Fibroblast of skin of scalp (primary cell): ENCODE measurements at regions not wholly inside any gene's neighbourhood (a gene's known extent, or its start where the extent isn't known, plus 50 kb on each side); places are given as distances from the start of the nearest gene placed in this dataset.

ENCODE experiments used
- DNase-seq: peaks from one replicate; pipeline ENCODE4 v3.0.0-alpha.2; 2013

- DNase-seq = no peak
Measured at GRCh38 chr3:154542837-154543236, 112.8 kb upstream of the GPR149 start.

DNA sequence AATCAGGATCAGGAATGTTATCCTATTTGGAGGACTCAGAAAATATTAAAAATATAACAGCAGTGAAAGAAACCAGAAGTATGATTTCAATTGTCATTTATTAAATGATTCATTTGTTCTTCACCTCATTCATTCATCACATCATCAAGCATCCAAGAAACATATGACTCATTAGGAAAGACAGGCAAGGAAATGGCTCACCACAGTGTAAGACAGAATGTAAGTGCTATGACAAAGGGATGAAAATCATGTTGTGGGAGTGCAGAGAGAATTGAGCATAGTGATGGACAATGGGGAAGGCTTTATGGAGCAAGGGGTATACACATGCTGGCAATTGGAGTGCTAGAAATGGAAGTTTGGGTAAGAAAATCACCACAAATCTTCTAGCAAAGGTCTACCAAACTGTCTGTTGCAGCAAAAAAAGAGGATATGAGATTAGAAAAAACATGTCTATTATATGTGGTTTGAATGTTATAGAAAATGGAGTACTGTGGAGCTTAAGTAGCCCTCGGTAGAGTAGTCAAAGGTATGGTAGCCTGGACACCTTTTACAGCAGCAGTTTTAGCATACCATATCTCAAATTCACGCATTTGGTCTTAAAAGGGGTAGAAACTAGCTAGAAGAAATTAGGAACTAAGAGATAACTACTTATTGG, 111.1 kb upstream of the GPR149 start:
- DNase-seq = peak; percentile 15

- DNase-seq = no peak
Measured at GRCh38 chr3:154538566-154539360, 108.8 kb upstream of the GPR149 start.

DNA sequence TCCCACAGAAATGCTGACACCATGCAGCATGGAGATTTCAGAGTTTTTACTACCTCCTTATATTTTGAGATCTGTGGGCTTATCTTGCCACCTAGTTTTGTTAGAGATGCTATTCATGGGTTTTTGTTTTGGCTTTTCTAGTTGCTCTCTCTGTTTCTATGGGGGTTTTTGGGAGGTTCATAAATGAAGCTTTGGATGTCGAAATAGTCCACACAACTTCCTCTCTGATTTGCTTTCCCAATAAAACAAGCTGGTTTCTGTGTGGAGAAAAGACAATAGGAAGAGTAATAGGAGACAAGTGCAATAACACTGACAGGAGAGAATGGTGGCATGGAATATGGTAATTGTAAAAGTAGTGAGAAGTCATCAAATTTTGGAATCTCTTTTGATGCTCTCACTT, 106.8 kb upstream of the GPR149 start:
- DNase-seq = no peak

- no peak for DNase-seq
Measured at GRCh38 chr3:154522036-154522602, 92.1 kb upstream of the GPR149 start.

- DNase-seq = no peak
Measured at GRCh38 chr3:154517404-154517803, 87.4 kb upstream of the GPR149 start.

DNA sequence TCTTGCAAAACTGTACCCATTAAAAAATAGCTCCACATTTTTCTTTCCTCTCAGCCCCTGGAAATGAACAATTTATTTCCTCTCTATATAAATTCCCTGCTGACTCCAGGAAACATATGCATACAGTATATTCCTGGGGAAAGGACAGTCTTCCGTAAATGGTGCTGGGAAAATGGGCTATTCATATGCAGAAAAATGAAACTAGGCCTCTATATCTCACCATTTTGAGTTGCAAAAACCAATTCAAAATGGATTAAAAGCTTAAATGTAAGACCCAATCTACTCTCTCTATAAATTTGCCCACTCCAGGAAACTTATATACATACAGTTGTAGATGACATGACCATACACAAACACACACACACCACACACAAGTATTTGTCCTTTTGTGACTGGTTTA, 85.9 kb upstream of the GPR149 start:
- no peak for DNase-seq

DNA sequence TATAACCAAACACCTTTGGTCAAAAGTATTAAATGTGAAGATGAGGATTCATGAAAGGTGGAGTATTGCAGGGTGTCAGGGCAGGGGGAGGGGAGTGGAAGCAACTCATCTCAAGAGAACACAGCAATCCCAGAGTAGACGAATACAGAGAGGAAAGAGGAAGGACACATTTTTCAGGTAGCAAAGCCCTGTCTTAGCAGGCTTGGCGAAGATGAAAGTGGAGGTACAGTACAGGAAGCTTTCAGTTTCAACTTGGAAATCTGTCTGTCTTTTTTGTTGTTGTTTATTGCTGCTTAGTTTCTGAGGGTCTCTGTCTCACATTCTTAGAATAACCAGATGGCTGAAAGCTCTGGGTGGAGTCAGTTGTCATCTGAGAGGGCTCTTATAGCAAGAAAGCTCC, 80.8 kb upstream of the GPR149 start:
- DNase-seq = no peak

GRCh38 chr3:154507727-154508126, 77.7 kb upstream of the GPR149 start:
- DNase-seq = no peak

DNA sequence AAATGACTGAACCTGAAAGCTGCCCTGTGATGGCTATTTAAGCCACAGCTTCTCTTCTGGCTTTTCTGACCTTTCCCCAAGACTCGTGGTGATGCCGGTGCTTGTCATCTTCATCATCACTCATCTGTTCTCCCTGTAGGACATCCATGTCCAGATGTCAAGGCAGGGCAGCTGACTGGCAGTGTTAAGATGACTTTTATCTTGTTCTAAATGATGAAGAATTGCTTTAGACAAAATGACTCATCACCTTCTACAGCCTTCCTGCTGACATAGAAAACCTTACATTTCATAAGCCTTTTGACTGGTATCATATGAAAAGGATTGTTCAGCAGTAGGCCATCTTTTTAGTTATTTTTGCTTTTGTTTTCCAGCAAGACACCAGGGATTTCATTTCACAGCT, 67.0 kb upstream of the GPR149 start:
- DNase-seq = no peak

GRCh38 chr3:154496540-154496939, 66.5 kb upstream of the GPR149 start:
- no peak for DNase-seq

DNA sequence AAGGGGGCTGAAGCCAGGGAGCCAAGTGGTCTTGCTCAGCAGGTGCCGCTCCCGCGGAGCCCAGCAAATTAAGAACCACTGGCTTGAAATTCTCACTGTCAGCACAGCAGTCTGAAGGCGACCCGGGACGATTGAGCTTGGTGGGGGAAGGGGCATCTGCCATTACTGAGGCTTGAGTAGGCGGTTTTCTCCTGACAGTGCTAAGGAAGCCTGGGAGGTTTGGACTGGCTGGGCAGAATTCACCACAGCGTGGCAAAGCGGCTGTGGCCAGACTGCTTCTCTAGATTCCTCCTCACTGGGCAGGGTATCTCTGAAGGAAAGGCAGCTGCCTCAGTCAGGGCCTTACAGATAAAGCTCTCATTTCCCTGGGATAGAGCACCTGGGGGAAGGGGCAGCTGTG, 57.0 kb upstream of the GPR149 start:
- DNase-seq = no peak

- DNase-seq = no peak
Measured at GRCh38 chr3:154482507-154482906, 52.5 kb upstream of the GPR149 start.

DNA sequence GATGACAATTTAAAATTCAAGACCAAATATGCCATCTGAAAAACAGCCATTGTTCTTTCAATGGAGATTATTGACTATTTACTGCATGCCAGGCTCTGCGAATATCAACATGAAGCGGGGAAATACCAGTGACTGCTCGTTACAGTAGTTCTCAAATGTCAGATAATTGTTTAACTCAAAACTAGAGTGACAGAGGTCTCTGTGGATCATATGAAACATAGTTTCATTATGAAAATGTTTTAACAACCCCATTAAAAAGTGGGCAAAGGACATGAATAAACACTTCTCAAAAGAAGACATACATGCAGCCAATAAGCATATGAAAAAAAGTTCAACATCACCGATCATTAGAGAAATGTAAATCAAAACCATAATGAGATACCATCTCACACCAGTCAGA, 50.0 kb upstream of the GPR149 start:
- DNase-seq = no peak
